ENCODE measurements at regions not wholly inside any gene's neighbourhood (a gene's known extent, or its start where the extent isn't known, plus 50 kb on each side); places are given as distances from the start of the nearest gene placed in this dataset.

DNA sequence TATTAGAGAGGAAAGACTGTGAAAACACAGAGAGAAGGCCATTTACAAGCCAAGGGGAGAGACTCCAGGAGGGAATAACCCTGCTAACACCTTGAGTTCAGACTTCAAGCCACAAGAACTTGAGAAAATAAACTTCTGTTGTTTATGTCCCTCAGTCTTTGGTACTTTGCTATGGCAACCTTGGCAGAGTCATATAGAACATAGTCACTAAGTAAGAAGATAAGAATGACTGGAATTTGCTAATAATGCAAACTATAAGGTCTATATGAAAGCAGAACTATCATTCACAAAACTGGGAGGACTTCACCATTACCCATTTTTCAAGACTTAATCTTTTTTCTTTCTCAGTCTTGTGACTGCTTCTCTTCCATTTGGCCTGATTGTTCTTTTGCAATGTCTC lies 767.3 kb upstream of the ADAMTS5 start:
- no peak for TF ChIP-seq CTCF (IDR thresholded peaks at IDR 0.05)
- TF ChIP-seq POLR2A (IDR thresholded peaks at IDR 0.05) = no peak
